Sigmoid colon (tissue), 6 donors: ENCODE measurements at regions not wholly inside any gene's neighbourhood (a gene's known extent, or its start where the extent isn't known, plus 50 kb on each side); places are given as distances from the start of the nearest gene placed in this dataset.

Source experiments
- DNase-seq: peaks from one replicate; pipeline ENCODE4 v3.0.0-alpha.2; 2019
- H3K27ac ChIP-seq, 4 donors: fragments of 200-600 bp; sonication (generic); one replicate each; pipeline ENCODE4 v1.5.1; 2016 to 2019; ENCODE audit warnings: mild to moderate bottlenecking in 1 of 4
- H3K27me3 ChIP-seq, 3 donors: fragments of 200-600 bp; sonication (generic); one replicate each; pipeline ENCODE4 v1.5.1; 2019; ENCODE audit warnings: mild to moderate bottlenecking in 1 of 3
- H3K36me3 ChIP-seq, 4 donors: fragments of 200-600 bp; sonication (generic); one replicate each; pipeline ENCODE4 v1.5.1; 2016 to 2019
- H3K4me1 ChIP-seq, 4 donors: fragments of 200-600 bp; sonication (generic); one replicate each; pipeline ENCODE4 v1.5.1; 2017 to 2019
- H3K4me3 ChIP-seq, 4 donors: fragments of 200-600 bp; sonication (generic); one replicate each; pipeline ENCODE4 v1.5.1; 2017 to 2019; ENCODE audit warnings: mild to moderate bottlenecking in 2 of 4, moderate library complexity in 1 of 4
- H3K9me3 ChIP-seq, 4 donors: fragments of 200-600 bp in 3 of 4; sonication (generic) in 3 of 4; one replicate each; pipeline versions ENCODE4 v1.5.1 to v1.6.1; 2013 to 2019
- EP300 ChIP-seq, 4 donors: sonication (generic); formaldehyde crosslinking; IDR thresholded peaks; one replicate each; pipeline ENCODE4 v1.6.1; 2017; ENCODE audit warnings: antibody characterized with exemption in 4 of 4
- POLR2A ChIP-seq, 2 donors: fragments of 450-650 bp; IDR thresholded peaks; one replicate each; pipeline ENCODE4 v1.6.1; 2016; ENCODE audit warnings: antibody characterized with exemption in 2 of 2, mild to moderate bottlenecking in 2 of 2, moderate library complexity in 2 of 2
- POLR2AphosphoS5 ChIP-seq, 4 donors: sonication (generic); formaldehyde crosslinking; IDR thresholded peaks; one replicate each; pipeline ENCODE4 v1.6.1; 2017; ENCODE audit warnings: antibody characterized with exemption in 4 of 4
- WGBS, 2 donors: extraction: QIAGEN DNeasy Blood & Tissue Kit; methylation state at CpG; one replicate each; pipeline ENCODE4 v1.1.7; 2013; 5-methylcytosine and 5-hydroxymethylcytosine counted together
- intact Hi-C: fragments of 100-400 bp; cut with DNase I; formaldehyde crosslinking; loops from one replicate; pipeline ENCODE4 v1.15.1; 2023
- TF ChIP-seq, protein P1 (sequence below), 4 experiments: fragments of 450-650 bp in 3 of 4; fragments of 200-600 bp in 1 of 4; IDR thresholded peaks; one replicate each; pipeline ENCODE4 v1.5.1; 2016 to 2019; ENCODE audit warnings: antibody characterized with exemption in 4 of 4, mild to moderate bottlenecking in 3 of 4, moderate library complexity in 2 of 4
- donor health status: healthy with polysubstance abuse.
- donor health status: healthy.

DNA sequence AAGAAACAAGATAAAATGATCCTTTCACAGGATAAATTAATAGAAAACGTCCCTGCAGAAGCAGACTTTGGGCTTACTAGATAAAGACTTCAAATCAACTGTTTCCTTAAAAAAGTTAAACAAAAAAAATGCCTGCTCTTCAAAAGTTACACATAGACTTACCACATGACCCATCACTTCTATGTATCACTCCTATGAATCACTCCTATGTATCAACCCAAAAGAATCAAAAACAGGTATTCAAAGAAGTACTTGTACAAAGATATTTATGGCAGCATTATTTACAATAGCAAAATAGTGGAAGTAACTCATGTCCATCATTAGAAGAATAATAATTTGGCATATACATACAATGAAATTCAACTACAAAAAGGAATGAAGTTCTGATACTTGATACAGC lies 56.3 kb upstream of the PRDM9 start:
- H3K9me3 ChIP-seq: no peaks in the 10 kb centered on the region

GRCh38 chr5:23450187-23450586 lies 57.2 kb upstream of the PRDM9 start:
- 80 to 86% methylated on average over 4 of the region's 4 CpGs for WGBS, 2 donors
- Histone ChIP-seq H3K9me3 (no peaks in the 10 kb centered on the region), H3K4me3 (no peak overlapping the region), H3K4me1 (peaks cover 0 to 4% (median 0%) of the 10 kb centered on the region in 4 donors), H3K27ac (no peak overlapping the region), H3K36me3 (no peaks in the 10 kb centered on the region), H3K27me3 (no peaks in the 10 kb centered on the region)
- TF ChIP-seq, protein P1, sequence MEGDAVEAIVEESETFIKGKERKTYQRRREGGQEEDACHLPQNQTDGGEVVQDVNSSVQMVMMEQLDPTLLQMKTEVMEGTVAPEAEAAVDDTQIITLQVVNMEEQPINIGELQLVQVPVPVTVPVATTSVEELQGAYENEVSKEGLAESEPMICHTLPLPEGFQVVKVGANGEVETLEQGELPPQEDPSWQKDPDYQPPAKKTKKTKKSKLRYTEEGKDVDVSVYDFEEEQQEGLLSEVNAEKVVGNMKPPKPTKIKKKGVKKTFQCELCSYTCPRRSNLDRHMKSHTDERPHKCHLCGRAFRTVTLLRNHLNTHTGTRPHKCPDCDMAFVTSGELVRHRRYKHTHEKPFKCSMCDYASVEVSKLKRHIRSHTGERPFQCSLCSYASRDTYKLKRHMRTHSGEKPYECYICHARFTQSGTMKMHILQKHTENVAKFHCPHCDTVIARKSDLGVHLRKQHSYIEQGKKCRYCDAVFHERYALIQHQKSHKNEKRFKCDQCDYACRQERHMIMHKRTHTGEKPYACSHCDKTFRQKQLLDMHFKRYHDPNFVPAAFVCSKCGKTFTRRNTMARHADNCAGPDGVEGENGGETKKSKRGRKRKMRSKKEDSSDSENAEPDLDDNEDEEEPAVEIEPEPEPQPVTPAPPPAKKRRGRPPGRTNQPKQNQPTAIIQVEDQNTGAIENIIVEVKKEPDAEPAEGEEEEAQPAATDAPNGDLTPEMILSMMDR (IDR thresholded peaks at IDR 0.05): no peak
- TF ChIP-seq EP300 (IDR thresholded peaks at IDR 0.05) (no peak), POLR2AphosphoS5 (IDR thresholded peaks at IDR 0.05) (no peak), POLR2A (IDR thresholded peaks at IDR 0.05) (no peak)
- no peak for DNase-seq
- intact Hi-C loops: no loop called here

More for the DNA sequence above, 56.3 kb upstream of the PRDM9 start:
- Histone ChIP-seq H3K4me1 (peaks cover 0 to 1% (median 0%) of the 10 kb centered on the region in 4 donors), H3K36me3 (no peaks in the 10 kb centered on the region), H3K4me3 (no peak overlapping the region), H3K27me3 (no peaks in the 10 kb centered on the region), H3K27ac (no peak overlapping the region)
- intact Hi-C loops: no loop called here
- no peak for DNase-seq
- TF ChIP-seq EP300 (IDR thresholded peaks at IDR 0.05) (no peak), POLR2AphosphoS5 (IDR thresholded peaks at IDR 0.05) (no peak), POLR2A (IDR thresholded peaks at IDR 0.05) (no peak)
- TF ChIP-seq, protein P1 (IDR thresholded peaks at IDR 0.05): no peak
- 6 to 49% methylated on average over 1 of the region's 1 CpG for WGBS, 2 donors

DNA sequence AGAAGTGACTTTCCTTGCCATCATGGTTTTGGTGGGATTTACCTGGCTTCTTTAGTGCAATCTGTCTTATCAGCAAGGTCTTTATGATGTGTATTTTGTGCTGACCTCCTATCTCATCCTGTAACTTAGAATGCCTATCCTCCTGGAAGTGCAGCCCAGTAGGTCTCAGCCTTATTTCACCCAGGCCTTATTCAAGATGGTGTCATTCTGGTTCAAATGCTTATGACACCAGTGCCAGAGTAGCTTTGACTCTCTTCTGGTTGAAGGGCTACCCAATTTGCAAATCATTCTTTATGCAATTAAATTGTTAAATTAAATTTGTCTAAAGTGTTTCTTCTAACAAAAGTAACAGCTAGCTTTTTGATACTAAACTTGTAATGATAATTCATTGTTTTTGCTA lies 58.8 kb upstream of the PRDM9 start:
- H3K36me3 ChIP-seq: no peaks in the 10 kb centered on the region
- H3K4me3 ChIP-seq: no peak overlapping the region
- peaks cover 0 to 4% (median 0%) of the 10 kb centered on the region in 4 donors for H3K4me1 ChIP-seq
- no peaks in the 10 kb centered on the region for H3K27me3 ChIP-seq
- no peak for DNase-seq
- H3K9me3 ChIP-seq: no peaks in the 10 kb centered on the region
- TF ChIP-seq POLR2A (IDR thresholded peaks at IDR 0.05) (no peak), EP300 (IDR thresholded peaks at IDR 0.05) (no peak)
- TF ChIP-seq, protein P1 (IDR thresholded peaks at IDR 0.05): no peak
- intact Hi-C loops: no loop called here
- H3K27ac ChIP-seq: no peak overlapping the region

- Histone ChIP-seq H3K27me3 (no peaks in the 10 kb centered on the region), H3K9me3 (no peaks in the 10 kb centered on the region), H3K27ac (no peak overlapping the region), H3K4me1 (peaks cover 0 to 4% (median 0%) of the 10 kb centered on the region in 4 donors), H3K4me3 (no peak overlapping the region), H3K36me3 (no peaks in the 10 kb centered on the region)
- DNase-seq: no peak
- 66 to 74% methylated on average over 6 of the region's 6 CpGs for WGBS, 2 donors
- intact Hi-C loops: no loop called here
- TF ChIP-seq POLR2AphosphoS5 (IDR thresholded peaks at IDR 0.05): no peak
- TF ChIP-seq EP300 (IDR thresholded peaks at IDR 0.05): no peak
- TF ChIP-seq, protein P1 (IDR thresholded peaks at IDR 0.05): no peak
- no peak for TF ChIP-seq POLR2A (IDR thresholded peaks at IDR 0.05)
These were observed 61.0 kb upstream of the PRDM9 start for GRCh38 chr5:23446424-23446823.

DNA sequence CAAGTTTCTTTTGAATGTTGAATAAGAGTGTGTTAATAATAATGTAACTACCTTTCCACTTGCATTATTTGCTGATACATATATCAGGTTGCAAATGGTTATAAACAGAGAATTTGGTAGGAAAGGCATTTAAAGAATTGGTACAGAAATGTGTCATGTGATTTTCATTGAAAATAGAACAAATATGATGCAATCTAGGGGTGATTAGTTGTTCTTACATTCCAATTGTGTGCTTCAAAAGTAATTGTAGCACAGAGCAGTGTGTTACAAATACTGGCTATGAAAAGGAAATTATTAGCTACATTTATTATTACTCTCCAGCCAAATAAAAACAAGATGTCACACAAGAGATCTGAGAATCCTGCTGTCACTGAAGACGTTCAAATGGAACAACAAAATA lies 61.8 kb upstream of the PRDM9 start:
- peaks cover 0 to 4% (median 0%) of the 10 kb centered on the region in 4 donors for H3K4me1 ChIP-seq
- WGBS, 2 donors: 70 to 73% methylated on average over 1 of the region's 1 CpG

More for the DNA sequence above, 61.8 kb upstream of the PRDM9 start:
- no peak overlapping the region for H3K27ac ChIP-seq
- no peak for TF ChIP-seq POLR2A (IDR thresholded peaks at IDR 0.05)
- TF ChIP-seq EP300 (IDR thresholded peaks at IDR 0.05): no peak
- no peak for TF ChIP-seq POLR2AphosphoS5 (IDR thresholded peaks at IDR 0.05)
- TF ChIP-seq, protein P1 (IDR thresholded peaks at IDR 0.05): no peak
- H3K36me3 ChIP-seq: no peaks in the 10 kb centered on the region
- H3K4me3 ChIP-seq: no peak overlapping the region
- DNase-seq: no peak
- intact Hi-C loops: no loop called here
- H3K9me3 ChIP-seq: no peaks in the 10 kb centered on the region
- H3K27me3 ChIP-seq: no peaks in the 10 kb centered on the region
